ENCODE measurements at regions not wholly inside any gene's neighbourhood (a gene's known extent, or its start where the extent isn't known, plus 50 kb on each side); places are given as distances from the start of the nearest gene placed in this dataset.

DNA sequence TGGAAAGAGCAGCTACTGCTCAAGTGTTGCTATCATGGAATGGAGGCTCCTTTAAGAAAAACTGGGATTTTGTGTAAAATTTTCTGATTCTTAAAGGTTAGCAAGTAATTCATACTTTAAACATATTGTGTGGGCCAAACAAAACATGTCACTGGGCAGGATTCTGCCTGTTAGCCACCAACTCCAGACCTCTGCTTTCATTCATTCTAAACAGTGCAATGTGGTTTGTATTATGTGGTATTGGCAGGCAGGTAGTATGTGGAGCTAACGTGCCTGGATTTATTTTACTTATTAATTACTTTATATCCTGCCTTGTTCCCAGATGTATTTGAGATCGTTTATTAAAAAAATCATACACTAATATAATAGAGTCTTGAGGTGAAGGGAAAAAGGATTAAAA is 1521.3 kb upstream of the ACVR2A start:
- DNase-seq (ENCODE audit: low read depth in 2 of 2) = no peak

DNA sequence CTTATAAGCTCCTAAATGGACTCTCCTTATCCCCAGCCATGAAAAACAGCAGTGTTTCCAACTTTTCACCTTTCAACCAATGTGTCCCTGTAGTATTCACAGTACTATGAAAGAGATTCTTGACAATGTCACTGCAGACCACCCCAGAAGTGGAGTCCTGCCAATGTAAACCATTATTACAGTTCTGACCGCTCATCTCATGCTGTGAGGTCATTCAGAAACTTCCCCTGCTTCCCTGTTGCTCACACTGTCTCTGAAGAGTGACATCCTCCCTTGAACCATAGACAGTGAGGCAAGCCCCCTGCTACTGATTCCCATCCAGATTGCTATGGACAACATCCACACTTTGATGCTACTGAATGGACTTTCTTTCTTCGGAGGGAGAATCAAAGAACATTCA is 1523.7 kb upstream of the ACVR2A start:
- no peak for DNase-seq (ENCODE audit: low read depth in 2 of 2)

DNA sequence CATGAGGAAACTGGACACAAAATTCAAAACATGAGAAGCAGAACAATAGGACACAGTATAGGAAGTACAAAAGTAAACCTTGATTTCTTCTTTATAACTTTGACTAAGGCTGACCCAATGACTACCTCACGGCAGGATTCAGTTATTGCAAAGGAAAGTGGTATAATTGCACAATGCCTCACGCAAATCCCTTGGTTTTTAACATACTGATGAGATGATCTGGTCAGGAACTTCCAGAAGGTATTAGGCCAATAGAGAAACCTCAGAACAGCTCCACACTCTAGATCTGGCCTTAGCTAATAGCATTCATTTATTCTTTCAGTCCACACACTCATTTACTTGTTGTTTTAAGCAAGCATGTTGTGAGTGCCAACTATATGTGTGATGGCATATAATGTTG is 1526.9 kb upstream of the ACVR2A start:
- DNase-seq (ENCODE audit: low read depth in 2 of 2) = peak; percentile 62 to 64

DNA sequence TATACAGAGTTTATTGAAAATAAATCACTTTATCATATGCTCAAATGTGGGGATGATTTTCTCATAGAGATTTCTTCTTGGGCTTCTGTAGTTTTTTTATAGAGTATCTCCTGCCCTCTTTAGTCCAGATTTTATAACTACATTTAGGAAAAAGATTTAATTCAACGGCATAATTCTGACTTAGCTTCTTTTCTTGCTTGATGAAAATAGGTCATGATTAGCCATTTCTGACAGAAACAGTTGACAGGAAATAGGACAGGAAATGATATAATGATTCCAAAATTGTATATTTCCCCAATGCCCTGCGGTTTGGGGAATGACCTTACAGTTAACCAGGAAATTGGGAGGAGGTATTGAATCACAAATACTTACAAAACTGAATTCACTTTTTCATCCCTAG is 1531.9 kb upstream of the ACVR2A start:
- peak in 1 of 2 experiments; percentile 23 for DNase-seq (ENCODE audit: low read depth in 2 of 2)

DNA sequence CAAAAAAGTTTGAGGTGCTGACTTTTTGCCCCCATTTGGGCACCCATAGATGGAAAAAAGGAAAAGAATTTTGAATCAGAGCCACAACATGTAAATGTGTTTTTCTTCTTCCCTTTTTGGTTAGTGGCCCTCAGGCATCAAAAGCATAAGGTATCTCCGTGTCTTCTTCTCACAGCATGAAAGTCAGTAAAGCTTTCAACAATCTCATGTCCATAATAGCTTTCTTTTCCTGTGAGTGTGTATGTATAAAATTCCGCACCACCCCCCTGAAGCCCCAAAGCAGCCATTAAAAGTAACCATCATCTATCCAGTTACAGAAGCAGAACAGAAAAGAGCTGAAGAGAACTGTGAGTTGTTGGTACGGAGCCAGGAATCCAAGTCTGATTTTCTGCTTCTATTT is 1539.7 kb upstream of the ACVR2A start:
- DNase-seq (ENCODE audit: low read depth in 2 of 2) = no peak

DNA sequence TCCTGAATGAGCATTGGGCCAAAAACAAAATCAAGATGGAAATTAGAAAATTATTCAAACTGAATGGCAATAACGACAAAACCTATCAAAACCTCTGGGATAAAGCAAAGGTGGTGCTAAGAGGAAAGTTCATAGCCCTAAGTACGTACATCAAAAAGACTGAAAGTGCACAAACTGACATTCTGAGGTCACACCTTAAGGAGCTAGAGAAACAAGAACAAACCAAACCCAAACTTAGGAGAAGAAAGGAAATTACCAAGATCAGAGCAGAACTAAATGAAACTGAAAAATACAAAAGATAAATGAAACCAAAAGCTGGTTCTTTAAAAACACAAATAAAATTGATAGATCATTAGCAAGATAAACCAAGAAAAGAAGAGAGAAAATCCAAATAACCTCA is 1543.5 kb upstream of the ACVR2A start:
- no peak for DNase-seq (ENCODE audit: low read depth in 2 of 2)

DNA sequence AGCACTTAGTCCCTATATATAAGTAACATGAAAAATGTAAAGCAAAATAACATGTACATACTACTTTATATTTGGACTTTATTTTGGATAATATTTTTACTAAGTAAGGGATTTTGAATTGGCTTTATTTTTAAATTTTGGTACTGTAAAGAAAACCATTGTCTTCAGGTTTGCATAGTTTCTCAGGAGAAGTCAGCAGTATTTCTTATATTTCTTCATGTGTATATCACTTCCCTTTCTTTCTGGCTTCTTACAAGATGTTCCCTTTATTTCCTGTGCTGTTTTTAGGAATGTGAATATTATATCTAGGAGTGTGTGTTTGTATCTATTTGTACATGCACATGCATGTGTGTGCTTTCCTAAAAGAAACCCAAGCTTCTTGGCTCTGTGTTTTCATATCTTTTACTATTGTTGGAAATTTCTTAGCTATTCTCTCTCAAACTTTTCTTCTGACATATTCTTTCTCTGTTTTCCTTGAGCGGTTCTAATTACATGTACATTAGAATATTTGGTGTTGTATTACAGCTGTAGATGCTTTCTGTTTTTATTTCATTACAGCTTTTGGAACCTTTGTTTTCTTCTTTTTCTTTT is 1549.7 kb upstream of the ACVR2A start:
- DNase-seq (ENCODE audit: low read depth in 2 of 2) = no peak

DNA sequence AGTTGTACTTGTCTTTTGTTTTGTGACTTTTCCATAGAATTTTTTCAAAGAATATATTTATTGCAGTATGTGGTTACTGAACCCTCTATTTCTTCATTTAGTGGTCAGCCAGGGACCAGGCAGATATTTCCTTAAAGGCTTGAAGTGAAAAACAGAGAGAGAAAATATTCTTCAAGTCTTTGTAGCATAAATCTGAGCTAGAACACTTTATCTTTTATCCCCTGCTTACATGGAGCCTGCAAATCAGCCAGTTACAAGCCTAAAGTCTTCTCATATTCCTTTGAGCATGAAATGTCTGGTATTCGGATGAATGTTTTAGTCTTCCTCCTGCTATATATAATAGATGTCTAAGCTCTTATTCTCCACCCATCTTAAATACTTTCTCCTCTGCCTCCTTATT is 1557.5 kb upstream of the ACVR2A start:
- DNase-seq (ENCODE audit: low read depth in 2 of 2) = no peak

DNA sequence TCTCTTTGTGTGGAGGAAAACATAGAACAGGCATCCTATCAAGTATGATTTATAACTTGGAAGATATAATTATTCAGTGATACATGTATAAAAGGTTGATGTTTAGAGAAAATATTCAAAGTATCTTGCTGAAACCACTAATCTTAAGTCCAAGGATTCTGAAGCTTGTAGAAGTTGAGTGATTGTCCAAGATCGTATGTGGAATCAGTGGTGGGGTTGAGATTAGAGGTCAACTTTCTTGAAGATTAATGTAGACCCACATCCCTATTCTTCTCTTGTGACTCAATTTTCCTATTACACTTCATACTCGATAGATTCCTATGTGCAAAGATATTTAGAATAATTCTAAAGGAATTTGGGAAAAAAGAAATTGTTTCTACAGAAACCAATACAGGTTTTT is 1565.9 kb upstream of the ACVR2A start:
- DNase-seq (ENCODE audit: low read depth in 2 of 2) = no peak

DNA sequence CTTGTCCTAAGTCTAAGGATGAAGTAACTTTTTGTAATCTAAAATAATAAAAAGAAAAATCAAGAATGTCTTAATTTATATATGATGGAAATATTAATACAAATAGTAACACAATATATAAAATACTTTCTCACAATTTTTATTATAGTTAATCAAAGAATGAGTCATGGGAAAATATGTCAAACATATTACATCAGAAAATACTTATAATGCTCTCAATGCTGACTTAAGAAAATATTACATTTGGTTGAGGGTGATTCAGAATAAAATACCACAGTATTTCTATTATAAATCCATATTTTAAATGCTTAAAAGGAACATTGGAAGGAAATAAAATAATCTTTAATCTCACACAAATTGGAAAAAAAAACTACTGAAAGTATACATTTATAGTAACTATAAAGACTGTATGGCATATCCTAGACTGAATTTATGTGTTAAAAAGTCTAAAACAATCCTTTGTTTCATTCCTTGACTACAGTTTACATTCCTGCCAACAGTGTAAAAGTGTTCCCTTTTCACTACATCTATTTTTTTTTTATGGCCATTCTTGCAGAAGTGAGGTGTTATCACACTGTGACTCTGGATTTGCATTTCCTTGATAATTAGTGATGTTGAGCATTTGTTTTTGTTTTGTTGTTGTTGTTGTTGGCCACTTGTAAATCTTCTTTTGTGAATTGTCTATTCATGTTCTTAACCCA is 1573.5 kb upstream of the ACVR2A start:
- DNase-seq (ENCODE audit: low read depth in 2 of 2) = no peak

DNA sequence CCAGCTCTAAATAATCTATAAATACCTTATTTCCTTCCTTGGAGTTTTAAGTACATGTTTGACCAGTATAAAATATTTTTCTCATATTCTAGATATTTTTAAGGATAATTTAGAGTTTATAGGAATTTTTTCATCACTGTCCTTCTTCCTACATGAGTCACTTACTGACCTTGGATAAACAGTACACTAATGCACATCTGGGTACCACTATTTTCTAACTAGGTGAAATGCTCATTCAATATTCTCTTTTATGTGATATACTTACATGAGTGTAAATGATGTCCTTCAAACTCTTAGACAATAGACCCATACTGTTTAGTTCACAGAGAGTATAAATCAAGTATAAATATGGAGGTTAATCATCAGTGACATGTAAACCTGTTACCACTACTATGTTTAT is 1574.2 kb upstream of the ACVR2A start:
- DNase-seq (ENCODE audit: low read depth in 2 of 2) = no peak

DNA sequence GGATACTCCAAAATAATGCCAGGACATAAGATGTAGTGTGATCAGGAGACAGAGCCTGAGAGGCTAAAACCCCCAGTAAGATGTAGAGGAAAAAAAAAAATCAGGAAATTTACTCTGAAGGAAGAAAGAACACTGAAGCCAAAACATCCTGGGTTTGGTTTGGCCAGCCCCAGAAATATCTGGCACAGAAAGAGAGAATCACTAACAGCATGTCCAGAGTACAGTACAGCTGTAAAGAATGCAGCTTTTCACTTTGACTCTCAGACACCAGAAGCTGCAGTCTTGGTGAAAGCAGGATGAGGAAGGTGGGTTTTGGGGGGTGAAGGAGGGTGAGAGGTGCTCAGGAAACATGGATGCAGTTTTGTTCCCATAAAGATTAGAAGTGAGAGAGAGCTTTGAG is 1577.7 kb upstream of the ACVR2A start:
- DNase-seq (ENCODE audit: low read depth in 2 of 2) = no peak

DNA sequence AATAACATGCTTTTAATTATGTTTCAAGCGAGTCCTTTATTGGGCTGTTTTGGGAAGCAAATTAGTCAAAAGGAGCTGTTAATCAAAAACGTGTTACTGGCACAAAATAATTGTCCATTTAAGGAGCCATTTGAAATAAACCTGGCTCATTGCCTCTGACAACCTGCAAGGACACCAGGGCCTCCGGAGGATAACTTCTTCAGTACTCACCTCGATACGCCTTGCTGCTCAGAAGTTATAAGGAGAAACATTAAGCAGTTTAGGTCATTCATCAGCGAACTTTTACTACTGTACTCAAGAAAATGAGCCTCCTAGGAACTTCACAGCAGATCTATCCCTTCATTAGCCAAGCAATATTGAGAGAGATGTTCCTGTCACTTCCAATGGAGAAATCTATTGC is 1579.2 kb upstream of the ACVR2A start:
- DNase-seq (ENCODE audit: low read depth in 2 of 2) = no peak

DNA sequence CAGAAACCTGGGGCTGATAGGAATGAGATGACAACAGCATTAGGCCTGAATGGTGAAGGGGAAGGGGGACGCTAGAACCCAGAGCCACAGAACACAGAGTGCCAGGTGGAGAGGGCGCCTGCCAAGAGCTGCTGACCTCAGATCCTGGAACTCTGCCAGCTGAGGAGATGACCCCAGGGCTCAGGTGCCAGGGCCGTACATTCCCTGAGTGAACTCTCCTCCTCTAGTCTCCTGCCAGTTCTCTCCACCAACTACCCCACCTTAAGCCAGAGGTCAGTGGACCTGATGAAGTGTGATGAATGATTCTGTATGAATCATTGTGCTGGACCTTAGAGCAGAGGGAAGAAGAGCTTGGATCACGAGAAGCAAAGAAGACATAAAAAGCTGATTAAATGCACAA is 1582.2 kb upstream of the ACVR2A start:
- no peak for DNase-seq (ENCODE audit: low read depth in 2 of 2)

DNA sequence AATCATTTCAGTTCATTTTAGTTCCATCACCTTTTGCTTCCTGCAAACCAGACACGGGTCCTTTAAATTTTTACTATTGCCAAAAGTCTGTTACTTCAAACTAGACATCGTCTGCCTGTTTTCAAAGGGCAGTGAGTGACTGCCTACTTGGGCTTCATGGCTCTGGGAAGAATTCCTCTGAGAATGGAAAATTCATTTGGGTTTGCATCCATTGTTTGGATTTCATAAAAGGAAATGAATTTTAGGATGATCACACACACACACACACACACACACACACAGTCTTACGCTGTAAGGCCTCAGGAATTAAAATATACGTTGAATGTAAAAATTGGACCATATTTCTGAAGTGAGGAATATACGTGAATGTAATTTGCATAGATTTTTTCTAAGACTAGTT is 1584.3 kb upstream of the ACVR2A start:
- no peak for DNase-seq (ENCODE audit: low read depth in 2 of 2)

DNA sequence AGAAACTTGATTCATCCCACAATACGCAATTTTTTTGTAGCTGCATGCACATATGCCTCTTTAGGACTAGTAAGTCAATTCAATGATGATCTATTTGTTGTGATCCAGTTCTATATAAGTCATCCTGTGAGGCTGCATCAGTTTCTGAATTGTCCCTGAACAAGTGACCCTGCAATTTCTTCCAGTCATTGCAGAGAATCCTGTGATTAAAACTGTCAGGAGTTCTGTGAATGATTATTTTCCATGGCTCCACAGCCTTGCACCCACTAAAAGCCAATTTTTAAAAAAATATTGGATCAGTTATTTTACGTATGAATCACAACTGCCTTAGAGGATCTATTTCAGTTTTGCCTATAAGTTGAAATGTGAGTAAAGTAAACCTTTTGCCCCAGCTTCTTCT is 1585.0 kb upstream of the ACVR2A start:
- DNase-seq (ENCODE audit: low read depth in 2 of 2) = no peak

DNA sequence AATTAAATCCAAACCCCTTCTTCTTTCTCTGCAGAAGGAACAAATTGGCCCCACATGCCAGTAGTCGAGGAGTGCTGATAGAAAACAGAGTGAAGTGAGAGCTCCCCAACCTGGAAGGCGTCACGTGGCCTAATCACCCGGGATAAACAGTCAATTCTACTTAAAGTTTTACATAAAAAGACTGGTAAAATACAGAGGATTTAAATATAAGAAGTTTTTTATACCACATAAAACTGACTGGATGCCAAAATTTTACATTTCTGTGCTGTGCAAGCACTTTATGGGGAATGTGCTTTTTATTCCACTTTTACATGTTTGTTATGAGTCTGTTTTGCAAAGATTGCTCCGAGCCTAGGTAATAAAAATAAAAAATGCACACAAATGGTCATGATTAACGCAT is 1586.8 kb upstream of the ACVR2A start:
- DNase-seq (ENCODE audit: low read depth in 2 of 2) = no peak

DNA sequence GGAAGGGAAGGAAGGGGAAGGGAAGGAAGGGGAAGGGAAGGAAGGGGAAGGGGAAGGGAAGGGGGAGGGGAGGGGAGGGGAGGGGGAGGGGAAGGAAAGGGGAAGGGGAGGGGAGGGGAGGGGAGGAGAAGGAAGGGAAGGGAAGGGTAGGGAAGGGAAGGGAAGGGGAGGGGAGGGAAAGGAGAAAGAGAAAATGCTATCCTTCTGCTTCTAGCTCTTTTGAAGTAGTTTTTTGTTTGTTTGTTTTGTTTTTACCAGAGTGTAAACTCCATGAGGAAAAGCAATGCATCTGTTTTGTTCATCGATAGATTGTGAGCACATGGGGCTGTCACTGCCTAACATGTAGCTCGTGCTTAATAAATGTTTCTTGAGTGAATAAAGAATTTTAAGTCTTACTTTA is 1592.7 kb upstream of the ACVR2A start:
- DNase-seq (ENCODE audit: low read depth in 2 of 2) = no peak

DNA sequence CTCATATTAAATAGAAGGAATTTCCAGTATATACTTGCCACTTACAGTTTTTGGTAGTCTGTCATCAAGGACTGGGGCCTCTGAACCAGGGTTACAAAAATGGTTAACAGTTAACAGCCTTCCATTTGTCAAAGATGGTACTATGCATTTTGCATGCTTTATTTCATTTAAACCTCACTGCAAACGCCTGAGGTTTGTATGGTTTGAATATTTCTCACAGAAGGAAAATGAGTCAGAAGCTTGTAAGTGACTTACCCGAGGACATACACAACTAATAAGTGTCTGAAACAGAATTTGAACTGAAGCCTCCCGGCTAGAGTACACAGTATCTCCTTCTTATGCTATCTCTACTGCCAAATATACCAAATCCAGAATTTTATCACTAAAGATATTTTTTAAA is 1593.5 kb upstream of the ACVR2A start:
- DNase-seq (ENCODE audit: low read depth in 2 of 2) = no peak

DNA sequence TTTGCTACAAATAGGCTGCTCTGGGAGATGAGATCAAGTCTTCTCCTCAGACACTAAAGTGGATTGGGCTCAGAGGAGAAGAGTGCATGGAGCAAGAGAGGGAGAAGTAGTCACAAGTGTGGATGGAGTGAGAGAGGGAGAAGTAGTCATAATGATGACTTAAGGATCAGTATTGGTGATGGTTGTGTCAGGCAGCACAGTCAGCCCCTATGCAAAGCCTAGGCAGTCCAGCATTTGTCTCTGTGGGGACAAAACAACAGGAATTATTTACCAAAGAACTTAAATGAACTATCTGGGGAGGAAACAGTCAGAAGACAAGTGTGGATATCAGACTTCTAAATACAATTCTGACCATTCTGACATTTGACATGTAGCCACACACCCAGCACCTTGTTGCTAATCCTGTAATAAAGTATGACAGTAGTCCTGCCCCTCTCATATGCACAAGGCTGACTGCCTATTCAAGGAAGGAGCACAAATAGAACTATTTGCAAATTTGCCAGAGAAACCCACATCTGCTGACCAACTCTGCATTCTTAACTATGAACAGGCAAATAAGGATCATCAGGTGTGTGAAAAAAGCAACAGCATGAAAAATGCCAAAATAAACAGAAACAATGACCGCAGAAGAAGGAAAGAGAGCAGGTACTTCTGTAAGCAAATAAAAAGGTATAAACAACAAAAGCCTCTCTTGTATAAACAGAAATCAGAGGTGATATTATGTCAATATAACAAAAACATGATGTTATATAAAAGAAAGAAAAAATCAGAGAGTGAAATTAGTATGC is 1597.9 kb upstream of the ACVR2A start:
- DNase-seq (ENCODE audit: low read depth in 2 of 2) = no peak

DNA sequence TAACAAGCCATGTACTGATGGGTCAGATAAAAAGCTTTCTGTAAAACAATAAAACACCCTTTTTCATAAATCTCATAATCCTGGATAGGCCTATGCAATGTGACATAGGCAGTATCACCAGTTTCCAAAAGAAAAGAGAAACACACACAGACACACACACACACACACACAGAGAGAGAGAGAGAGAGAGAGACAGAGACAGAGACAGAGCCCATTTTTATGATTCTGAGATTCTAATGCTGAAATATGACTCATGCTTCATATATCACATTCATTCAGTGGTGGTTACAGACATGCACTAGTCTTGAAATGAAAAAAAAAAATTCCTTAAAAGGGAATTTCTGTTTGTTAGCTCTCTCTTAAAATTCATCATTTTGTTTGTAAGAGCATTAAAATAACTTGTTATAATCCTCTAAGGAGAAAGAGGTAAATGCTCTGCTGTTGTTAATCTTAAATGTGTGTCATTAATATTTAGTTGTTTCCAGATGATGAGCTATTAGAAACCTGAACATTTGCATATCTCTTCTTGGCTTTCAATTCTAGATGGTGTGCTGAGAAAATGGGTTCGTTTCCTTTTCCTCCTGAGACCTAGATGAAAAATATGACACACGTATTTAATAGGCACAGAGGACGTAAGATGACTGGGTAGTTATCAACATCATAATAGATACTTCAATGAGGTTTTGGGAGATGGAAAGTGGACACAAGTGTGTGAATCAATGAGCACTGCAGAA is 1598.7 kb upstream of the ACVR2A start:
- peak; percentile 77 to 82 for DNase-seq (ENCODE audit: low read depth in 2 of 2)

DNA sequence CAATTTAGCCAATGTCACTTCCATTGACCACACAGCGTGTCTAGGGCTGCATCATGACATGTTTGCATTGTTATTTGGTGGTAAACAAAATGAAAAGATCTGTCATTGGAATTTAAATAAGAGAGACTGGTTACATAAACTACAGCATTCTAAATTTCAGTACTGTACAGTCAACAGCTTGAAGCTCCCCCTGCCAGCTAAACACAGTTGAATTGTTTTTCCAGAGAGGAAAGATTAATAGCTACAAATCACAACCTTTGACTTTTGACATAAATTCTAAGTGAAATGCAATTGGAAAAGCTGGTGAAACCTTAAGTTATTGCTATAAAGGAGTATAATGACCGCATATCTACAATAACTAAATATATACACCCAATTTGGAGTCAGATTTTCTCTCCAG is 1600.0 kb upstream of the ACVR2A start:
- no peak for DNase-seq (ENCODE audit: low read depth in 2 of 2)

DNA sequence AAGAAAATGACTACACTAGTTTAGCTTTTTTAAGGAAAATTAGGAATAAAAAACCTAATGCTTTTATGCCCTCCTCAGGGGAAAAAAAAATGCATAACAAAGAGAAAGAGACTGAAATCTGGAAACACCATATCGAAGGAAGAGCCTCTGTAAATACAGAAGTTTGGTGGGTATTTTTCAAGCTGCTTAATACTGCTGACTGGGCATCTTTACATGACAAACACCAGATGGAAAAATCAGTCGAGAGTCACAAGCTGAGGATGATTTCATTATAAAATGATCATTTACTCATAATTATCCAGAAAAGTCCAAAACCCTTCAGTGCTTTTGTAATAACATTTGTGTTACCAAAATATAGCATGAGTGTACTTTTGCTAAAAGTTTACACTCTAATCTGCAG is 1600.7 kb upstream of the ACVR2A start:
- DNase-seq (ENCODE audit: low read depth in 2 of 2) = no peak
